Right renal pelvis (tissue), 4 donors: ENCODE measurements at regions not wholly inside any gene's neighbourhood (a gene's known extent, or its start where the extent isn't known, plus 50 kb on each side); places are given as distances from the start of the nearest gene placed in this dataset.
"Not testable (repeated sequence)": the region's sequence is repeated elsewhere in the genome, so short reads cannot be mapped to it uniquely, and the experiment has no call there.

ENCODE experiments used
- DNase-seq, 4 donors: peaks; one replicate each; pipeline ENCODE4 v3.0.0-alpha.2; 2013; ENCODE audit warnings: low read depth in 4 of 4, low spot score in 3 of 4, missing footprints in 1 of 4

GRCh38 chr5:163108351-163108750 lies 329.0 kb upstream of the CCNG1 start:
- DNase-seq = no peak

DNA sequence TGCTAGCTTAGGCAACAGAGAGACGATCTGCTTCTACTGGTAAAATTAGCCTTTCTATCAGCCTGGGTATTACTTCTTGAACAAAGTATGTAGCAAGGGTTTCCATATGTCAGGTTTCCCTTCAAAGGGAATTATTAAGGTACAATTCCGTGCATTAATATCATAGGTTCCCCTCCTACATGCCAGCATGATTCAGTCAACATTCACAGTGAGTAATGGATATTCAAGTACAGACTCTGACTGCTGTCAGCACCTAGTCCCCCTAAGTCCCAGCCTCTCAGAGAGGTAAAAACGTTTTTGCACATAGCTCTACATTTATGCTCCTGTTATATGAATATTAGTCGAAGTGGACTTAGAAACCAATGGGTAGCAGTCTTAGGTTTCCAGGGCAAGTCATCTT lies 322.4 kb upstream of the CCNG1 start:
- no peak for DNase-seq

DNA sequence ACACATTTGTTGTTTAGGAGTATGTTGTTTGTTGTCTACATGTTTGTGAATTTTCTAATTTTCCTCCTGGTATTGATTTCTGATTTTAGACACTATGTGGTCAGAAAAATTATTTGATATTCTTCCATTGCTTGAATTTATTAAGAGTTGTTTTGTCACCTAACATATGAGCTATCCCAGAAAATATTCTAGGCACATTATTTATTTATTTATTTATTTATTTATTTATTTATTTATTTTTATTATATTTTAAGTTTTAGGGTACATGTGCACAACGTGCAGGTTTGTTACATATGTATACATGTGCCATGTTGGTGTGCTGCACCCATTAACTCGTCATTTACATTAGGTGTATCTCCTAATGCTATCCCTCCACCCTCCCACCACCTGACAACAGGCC lies 320.8 kb upstream of the CCNG1 start:
- not testable (repeated sequence) for DNase-seq

GRCh38 chr5:163134061-163134460 lies 303.3 kb upstream of the CCNG1 start:
- DNase-seq = no peak

DNA sequence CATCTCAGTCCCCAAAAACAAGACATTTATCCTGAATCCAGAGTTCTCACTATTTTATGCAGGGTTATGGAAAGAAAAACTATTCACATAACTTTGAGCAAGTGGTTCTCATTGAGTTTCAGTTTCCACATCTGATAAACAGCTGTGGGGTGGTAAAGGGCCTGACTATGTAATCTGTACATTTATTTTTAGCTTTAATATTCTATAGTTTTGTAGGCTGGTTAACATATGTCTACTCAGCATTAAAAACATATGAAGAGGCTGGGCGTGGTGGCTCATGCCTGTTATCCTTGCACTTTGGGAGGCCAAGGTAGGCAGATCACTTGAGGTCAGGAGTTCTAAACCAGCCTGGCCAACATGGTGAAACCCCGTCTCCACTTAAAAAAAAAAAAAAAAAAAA lies 301.5 kb upstream of the CCNG1 start:
- no peak for DNase-seq

DNA sequence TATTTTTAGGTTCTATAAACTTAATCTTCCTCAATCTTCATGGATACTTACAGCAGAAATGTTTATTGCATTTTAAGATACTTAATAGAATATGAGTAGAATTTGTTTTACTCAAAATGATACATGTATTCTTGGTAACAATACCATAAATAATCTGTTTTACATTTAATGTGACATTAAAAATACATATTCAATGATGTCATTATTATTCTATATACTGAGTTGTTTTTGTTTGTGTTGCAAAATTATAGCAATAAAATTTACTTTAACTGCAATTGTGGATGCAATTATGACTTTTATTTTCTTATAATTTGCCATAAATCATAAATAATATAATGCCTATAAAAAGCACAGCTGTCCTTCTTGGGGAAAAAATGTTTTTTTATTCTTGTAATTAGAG lies 275.9 kb upstream of the CCNG1 start:
- no peak for DNase-seq

GRCh38 chr5:163162645-163163044 lies 274.8 kb upstream of the CCNG1 start:
- no peak for DNase-seq

- no peak for DNase-seq
These were observed 273.5 kb upstream of the CCNG1 start for GRCh38 chr5:163163858-163164257.

DNA sequence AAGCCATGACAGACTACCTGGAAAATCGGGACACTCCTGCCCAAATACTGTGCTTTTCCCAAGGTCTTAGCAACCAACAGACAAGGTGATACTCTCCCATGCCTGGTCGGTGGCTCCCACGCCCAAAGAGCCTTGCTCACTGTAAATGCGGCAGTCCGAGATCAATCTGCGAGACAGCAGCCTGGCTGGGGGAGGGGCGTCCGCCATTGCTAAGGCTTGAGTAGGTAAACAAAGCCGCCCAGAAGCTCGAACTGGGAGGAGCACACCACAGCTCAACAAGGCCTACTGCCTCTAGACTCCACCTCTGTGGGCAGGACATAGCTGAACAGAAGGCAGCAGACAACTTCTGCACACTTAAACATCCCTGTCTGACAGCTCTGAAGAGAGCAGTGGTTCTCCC lies 272.1 kb upstream of the CCNG1 start:
- DNase-seq = no peak

GRCh38 chr5:163170161-163170560 lies 267.2 kb upstream of the CCNG1 start:
- not testable (repeated sequence) for DNase-seq

DNA sequence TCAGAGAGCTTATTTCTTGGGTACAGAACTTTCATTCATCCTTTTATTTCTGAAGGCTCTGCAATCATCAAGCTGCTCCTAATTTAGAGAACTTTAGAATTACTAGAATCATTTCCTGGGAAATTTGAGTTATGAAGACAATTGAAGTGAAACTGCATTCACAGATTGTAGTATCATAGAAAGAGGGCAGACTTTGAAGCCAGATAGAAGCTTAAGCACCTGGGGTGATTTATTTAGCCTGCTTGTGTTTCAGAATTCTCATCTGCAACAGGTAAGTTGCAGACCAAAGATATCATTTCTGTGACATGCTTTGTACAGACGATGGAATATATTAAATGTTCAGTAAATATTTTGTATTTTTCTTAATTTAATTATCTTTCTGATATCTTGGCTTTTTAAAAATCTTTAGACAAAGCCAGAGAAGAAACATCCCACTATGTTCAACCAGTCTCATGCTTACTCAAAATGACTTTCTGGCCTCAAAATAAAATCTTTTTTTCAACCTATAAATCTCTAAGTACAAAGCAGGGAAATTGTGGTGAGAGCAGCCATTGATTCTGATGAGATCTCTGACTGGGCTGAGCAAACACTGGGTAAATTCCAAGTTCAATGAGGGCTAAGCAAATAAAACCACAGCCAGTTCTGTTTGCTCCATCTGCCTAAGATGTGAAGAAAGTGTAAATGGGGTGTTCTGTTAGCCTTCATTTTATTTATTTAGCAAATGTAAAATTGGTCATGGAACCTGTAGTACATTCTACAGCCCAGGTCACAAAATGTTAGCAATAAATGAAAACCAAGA lies 264.7 kb upstream of the CCNG1 start:
- DNase-seq = no peak

DNA sequence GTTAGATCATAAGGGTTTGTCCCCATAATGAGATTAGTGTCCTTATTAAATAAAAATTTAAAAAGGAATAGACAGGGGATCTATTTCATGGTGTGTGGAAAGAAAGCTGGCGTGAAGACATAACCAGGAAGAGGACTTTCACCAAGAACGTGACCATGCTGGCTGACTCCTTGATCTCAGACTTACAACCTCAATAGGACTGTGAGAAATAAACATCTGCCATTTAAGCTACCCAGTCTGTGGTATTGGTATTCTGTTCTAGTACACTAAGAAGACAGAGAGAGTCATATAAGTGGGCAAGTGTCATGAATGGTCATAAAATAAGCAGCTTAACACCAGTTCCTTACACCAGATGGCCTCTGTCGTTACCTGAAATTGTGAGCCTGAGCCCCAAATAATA lies 259.4 kb upstream of the CCNG1 start:
- no peak for DNase-seq

- DNase-seq = no peak
These were observed 252.1 kb upstream of the CCNG1 start for GRCh38 chr5:163185315-163185714.

- no peak for DNase-seq
These were observed 248.3 kb upstream of the CCNG1 start for GRCh38 chr5:163189023-163189553.

- no peak for DNase-seq
These were observed 247.1 kb upstream of the CCNG1 start for GRCh38 chr5:163190283-163190682.

DNA sequence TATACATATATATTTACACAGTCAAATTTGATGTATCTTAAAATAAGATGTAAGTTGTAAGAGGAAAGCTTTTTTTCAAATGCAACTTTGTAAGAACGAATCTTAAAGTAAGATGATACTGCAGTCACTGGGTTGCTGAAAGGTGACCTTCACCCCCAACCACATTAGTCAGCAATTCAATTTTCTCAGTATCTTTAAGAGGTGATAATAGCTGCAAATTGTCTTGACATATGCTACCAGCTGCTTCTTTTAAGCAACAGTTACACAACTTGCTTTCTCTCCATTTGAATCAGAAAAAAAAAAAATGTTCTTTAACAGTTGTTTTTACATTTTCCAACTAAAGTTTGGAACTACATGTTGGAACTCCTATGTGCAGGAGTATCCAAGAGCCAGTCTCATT lies 246.6 kb upstream of the CCNG1 start:
- peak in 1 of 4 donors; percentile 3 for DNase-seq

- no peak for DNase-seq
These were observed 243.5 kb upstream of the CCNG1 start for GRCh38 chr5:163193886-163194285.

GRCh38 chr5:163205645-163206044 lies 231.8 kb upstream of the CCNG1 start:
- DNase-seq = no peak

DNA sequence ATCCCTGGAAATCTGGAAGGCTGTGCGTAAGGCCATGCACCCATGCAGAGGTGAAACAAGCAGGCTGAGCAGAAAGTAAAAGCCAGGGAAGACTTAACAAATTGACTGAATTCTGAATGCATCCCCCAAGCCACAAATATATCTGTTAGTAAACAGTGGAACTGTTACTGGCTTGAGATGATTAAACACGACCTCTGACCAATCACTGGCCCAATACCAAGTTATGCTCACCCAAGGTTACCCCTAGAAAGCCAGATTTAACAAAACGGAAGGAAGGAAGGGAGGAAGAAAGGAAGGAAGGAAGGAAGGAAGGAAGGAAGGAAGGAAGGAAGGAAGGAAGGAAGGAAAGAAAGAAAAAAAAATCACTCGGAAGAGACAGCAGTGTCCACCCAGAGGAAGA lies 215.8 kb upstream of the CCNG1 start:
- DNase-seq = no peak

GRCh38 chr5:163222982-163223381 lies 214.4 kb upstream of the CCNG1 start:
- no peak for DNase-seq

DNA sequence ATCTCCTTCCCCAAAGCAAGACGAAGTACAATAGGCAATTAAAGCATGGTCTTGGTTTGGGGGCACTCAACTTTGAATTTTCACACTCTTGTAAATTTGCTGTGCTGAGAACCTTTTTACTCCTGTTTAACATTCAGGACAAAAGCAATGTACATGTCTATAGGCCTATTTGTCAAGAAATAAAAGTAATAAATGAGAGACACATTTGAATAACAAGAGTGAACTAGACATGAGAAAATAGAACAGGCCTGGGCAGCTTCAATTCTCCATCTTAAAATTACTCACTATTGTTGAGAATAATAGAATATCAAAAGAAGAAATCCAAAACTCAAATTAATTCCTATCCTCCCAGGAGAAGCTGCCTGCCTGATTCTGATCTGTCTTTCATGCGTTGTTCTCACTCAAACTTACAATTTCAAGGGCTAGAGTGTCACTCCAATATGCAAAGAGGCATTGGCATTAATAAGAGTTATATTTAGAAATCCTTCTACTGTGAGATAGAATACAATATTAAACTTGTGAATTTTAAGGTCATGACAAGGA lies 192.9 kb upstream of the CCNG1 start:
- DNase-seq = no peak

DNA sequence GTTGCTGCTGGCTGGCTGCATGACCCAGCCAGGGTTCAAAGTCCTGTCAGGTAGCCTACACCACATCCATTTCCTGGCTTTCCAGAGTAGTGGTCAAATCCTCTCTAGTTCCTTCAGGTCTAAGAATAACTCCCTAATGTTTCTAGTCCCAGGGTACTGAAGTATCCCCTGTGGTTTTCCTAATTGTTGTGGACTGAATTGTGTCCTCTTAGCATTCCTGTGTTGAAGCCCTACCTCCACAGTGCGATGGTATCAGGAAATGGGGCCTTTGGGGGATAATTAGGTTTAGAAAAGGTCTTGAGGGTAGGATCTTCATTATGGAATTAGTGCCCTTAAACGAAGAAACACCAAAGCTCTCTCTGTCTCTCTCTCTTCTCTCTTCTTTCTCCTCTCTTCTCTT lies 191.8 kb upstream of the CCNG1 start:
- DNase-seq = no peak
